K562 (cell line): ENCODE measurements at regions not wholly inside any gene's neighbourhood (a gene's known extent, or its start where the extent isn't known, plus 50 kb on each side); places are given as distances from the start of the nearest gene placed in this dataset.

ENCODE experiments used
- MGA ChIP-seq: fragments of 450-650 bp; IDR thresholded peaks from 2 replicates; pipeline ENCODE4 v1.6.1; 2016; ENCODE audit warnings: mild to moderate bottlenecking, moderate library complexity

- no peak for TF ChIP-seq MGA
Observed at GRCh38 chr4:18297684-18298083, 276.1 kb upstream of the LCORL start (continued).
